ENCODE measurements at regions not wholly inside any gene's neighbourhood (a gene's known extent, or its start where the extent isn't known, plus 50 kb on each side); places are given as distances from the start of the nearest gene placed in this dataset.
A peak's percentile ranks its signal among the peaks of the same experiment; 100 is the strongest.
"Not testable (repeated sequence)": the region's sequence is repeated elsewhere in the genome, so short reads cannot be mapped to it uniquely, and the experiment has no call there.

DNA sequence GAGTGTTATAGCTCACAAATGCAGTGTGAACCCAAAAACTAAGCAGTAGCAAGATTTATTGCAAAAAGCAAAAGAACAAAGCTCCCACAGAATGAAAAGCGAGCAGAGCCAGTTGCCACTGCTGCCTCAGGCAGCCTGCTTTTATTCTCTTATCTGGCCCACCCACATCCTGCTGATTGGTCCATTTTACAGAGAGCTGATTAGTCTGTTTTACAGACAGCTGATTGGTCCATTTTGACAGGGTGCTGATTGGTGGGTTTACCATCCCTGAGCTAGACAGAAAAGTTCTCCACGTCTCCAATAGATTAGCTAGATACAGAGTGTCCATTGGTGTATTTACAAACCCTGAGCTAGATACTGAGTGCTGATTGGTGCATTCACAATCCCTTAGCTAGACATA is 55.1 kb upstream of the VASH1 start:
- DNase-seq (ENCODE audit: low spot score in 2 of 2); H3K36me3 ChIP-seq (replicated peaks); H3K9me3 ChIP-seq; H3K4me1 ChIP-seq; H3K27me3 ChIP-seq (ENCODE audit: low read depth); H3K4me3 ChIP-seq; in situ Hi-C loops (cut with MboI; ENCODE audit: low sequenced_read_pairs): not testable (repeated sequence)

DNA sequence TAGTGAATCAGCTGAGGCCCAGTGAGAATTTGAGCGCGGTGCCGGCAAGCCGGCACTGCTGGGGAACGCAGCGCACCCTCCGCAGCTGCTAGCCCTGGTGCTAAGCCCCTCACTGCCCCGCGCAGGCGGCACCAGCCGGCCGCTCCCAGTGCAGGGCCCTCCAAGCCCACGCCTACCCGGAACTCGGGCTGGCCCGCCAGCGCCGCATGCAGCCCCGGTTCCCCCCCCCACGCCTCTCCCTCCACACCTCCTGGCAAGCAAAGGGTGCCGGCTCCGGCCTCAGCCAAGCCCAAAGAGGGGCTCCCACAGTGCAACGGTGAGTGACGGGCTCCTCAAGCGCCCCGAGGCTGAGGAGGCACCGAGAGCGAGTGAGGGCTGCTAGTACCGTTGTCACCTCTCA is 54.5 kb upstream of the VASH1 start:
- Histone ChIP-seq H3K27me3 (ENCODE audit: low read depth) (peaks cover 9% of the 10 kb centered on the region), H3K36me3 (replicated peaks) (no peaks in the 10 kb centered on the region), H3K9me3 (no peaks in the 10 kb centered on the region), H3K4me3 (no peak overlapping the region), H3K4me1 (no peaks in the 10 kb centered on the region)
- DNase-seq (ENCODE audit: low spot score in 2 of 2): no peak
- in situ Hi-C loops (cut with MboI; ENCODE audit: low sequenced_read_pairs): no loop called here

DNA sequence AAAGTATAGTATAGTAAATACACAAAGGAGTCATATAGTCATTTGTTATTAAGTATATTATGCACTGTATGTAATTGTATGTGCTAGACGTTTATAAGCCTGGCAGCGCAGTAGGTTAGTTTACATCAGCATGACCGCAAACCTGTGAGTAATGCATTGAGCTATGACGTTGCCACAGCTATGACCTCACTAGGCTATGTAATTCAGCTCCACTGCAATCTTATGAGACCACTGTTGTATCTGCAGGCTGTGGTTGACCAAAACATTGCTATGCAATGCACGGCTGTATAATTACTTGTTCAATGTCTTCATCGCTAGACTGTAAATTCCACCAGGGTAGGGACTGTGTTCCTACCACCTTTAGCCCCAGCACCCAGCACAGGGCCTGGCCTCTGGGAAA is 53.2 kb upstream of the VASH1 start:
- H3K4me1 ChIP-seq: no peaks in the 10 kb centered on the region
- peaks cover 20% of the 10 kb centered on the region for H3K27me3 ChIP-seq (ENCODE audit: low read depth)
- no peak for DNase-seq (ENCODE audit: low spot score in 2 of 2)
- no peak overlapping the region for H3K4me3 ChIP-seq
- in situ Hi-C loops (cut with MboI; ENCODE audit: low sequenced_read_pairs): no loop called here
- H3K36me3 ChIP-seq (replicated peaks): no peaks in the 10 kb centered on the region
- no peaks in the 10 kb centered on the region for H3K9me3 ChIP-seq

DNA sequence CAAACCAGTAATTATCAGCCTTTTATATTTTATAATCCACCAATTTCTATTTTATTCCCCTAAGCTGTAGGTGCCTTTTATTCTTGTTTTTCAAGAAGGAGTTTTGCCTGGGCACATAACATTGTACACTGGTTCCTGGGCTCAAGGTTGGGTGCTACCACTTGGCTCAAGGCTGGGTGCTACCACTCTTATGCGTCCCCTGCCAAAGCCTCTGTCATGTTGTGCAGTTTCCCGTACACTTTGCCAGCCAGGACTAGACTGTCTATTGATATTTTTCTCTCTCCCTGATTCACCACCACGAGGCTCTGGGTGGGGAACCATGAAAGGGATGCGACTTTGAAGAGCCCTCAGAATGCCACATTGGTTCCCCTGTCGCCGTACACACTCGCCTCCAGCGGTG is 52.5 kb upstream of the VASH1 start:
- H3K36me3 ChIP-seq (replicated peaks): no peaks in the 10 kb centered on the region
- no peak overlapping the region for H3K4me3 ChIP-seq
- H3K9me3 ChIP-seq: no peaks in the 10 kb centered on the region
- in situ Hi-C loops (cut with MboI; ENCODE audit: low sequenced_read_pairs): no loop called here
- no peaks in the 10 kb centered on the region for H3K4me1 ChIP-seq
- no peak for DNase-seq (ENCODE audit: low spot score in 2 of 2)
- H3K27me3 ChIP-seq (ENCODE audit: low read depth): peaks cover 27% of the 10 kb centered on the region

DNA sequence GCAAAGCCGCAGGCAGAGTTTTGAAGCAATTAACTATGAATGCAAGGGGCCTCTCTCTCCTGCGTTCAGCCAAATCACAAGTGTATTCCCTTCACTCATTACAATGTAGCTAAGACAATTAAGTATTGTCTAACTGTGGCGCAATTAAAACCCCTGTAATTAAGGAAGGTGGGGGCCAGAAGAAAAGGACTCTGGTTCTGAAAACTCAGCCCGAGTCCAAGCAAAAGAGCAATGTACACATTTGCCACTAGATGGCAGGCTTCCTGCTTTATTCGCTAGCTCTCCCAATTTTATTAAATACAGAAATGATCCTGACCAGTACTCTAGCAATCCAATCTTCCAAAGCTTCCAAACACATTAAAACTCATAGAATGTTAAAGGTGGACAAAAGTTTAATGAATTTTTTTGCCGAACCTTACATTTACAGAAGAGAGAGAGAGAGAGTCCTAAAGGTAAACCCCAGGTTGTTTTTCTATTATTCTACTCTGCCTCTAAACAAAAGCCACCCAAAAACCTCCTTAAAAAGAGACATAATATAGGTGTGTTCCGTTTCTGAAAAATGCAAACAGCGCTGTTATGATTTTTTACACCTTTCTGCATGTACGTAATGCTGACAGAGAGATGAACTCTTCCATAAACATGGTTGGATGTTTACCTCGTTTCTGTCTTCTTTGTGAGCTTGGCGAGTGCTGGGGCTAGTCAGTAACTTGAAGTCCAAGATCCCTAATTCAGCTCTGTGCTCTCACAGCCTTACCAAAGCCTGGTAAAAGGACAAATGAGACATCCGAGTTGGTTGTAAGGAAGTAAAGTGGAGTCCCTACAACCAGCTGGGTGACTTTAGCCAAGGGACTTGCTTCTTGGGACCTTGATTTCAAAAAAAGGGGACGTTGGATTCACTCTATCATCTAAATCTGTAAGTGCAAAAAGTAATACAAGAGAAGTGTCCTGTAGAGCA is 50.9 kb upstream of the VASH1 start:
- peak; percentile 28 to 48 for DNase-seq (ENCODE audit: low spot score in 2 of 2)
- in situ Hi-C loops (cut with MboI; ENCODE audit: low sequenced_read_pairs): no loop called here
- H3K4me1 ChIP-seq: peaks cover under 1% of the 10 kb centered on the region
- H3K4me3 ChIP-seq: no peak overlapping the region
- H3K36me3 ChIP-seq (replicated peaks): no peaks in the 10 kb centered on the region
- H3K27me3 ChIP-seq (ENCODE audit: low read depth): peaks cover 35% of the 10 kb centered on the region
- no peaks in the 10 kb centered on the region for H3K9me3 ChIP-seq
